Uterus (tissue), 3 donors: ENCODE measurements at regions not wholly inside any gene's neighbourhood (a gene's known extent, or its start where the extent isn't known, plus 50 kb on each side); places are given as distances from the start of the nearest gene placed in this dataset.

ENCODE experiments used
- DNase-seq, 2 donors: peaks; one replicate each; pipeline ENCODE4 v3.0.0-alpha.2; 2019 to 2020
- H3K27ac ChIP-seq, 2 donors: fragments of 200-600 bp; sonication (generic); 1 replicate in 1 of 2; 2 replicates in 1 of 2; pipeline ENCODE4 v1.5.1; 2016 to 2018
- H3K27me3 ChIP-seq, 2 donors: fragments of 200-600 bp; sonication (generic); one replicate each; pipeline ENCODE4 v1.5.1; 2018 to 2019; ENCODE audit warnings: control low read depth in 1 of 2
- H3K36me3 ChIP-seq, 2 donors: fragments of 200-600 bp; sonication (generic); one replicate each; pipeline ENCODE4 v1.5.1; 2019; ENCODE audit warnings: control low read depth in 1 of 2
- H3K4me1 ChIP-seq, 2 donors: fragments of 200-600 bp; sonication (generic); one replicate each; pipeline ENCODE4 v1.5.1; 2018 to 2019; ENCODE audit warnings: control low read depth in 1 of 2
- H3K4me3 ChIP-seq, 2 donors: fragments of 200-600 bp; sonication (generic); 1 replicate in 1 of 2; 2 replicates in 1 of 2; pipeline ENCODE4 v1.5.1; 2018 to 2019; ENCODE audit warnings: mild to moderate bottlenecking in 1 of 2
- H3K9me3 ChIP-seq, 2 donors: fragments of 200-600 bp; sonication (generic); one replicate each; pipeline ENCODE4 v1.5.1; 2019; ENCODE audit warnings: control low read depth in 1 of 2
- CTCF ChIP-seq, 4 experiments: fragments of 200-600 bp in 2 of 4; fragments of 450-650 bp in 2 of 4; sonication (generic) in 2 of 4; IDR thresholded peaks; one replicate each; pipeline ENCODE4 v1.5.1; 2016 to 2019; ENCODE audit warnings: antibody characterized with exemption in 4 of 4, mild to moderate bottlenecking in 2 of 4, moderate library complexity in 1 of 4
- POLR2A ChIP-seq, 2 donors: fragments of 450-650 bp; IDR thresholded peaks; one replicate each; pipeline ENCODE4 v1.6.1; 2016; ENCODE audit warnings: antibody characterized with exemption in 2 of 2, mild to moderate bottlenecking in 1 of 2, moderate library complexity in 1 of 2
- intact Hi-C: fragments of 100-400 bp; cut with DNase I; formaldehyde crosslinking; loops from one replicate; pipeline ENCODE4 v1.15.1; 2023; ENCODE audit warnings: low total_unique reads
- donor health status: DM: yes; HTN: yes; CAD: no.

GRCh38 chr6:141653590-141653989, 479.1 kb upstream of the GJE1 start:
- Histone ChIP-seq H3K36me3 (no peaks in the 10 kb centered on the region), H3K27me3 (no peaks in the 10 kb centered on the region), H3K4me3 (no peak overlapping the region), H3K4me1 (no peaks in the 10 kb centered on the region), H3K27ac (no peak overlapping the region), H3K9me3 (no peaks in the 10 kb centered on the region)
- no peak for DNase-seq
- TF ChIP-seq CTCF (IDR thresholded peaks at IDR 0.05) (no peak), POLR2A (IDR thresholded peaks at IDR 0.05) (no peak)
- intact Hi-C loops, result no loop called here

GRCh38 chr6:141641951-141642350, 490.8 kb upstream of the GJE1 start:
- intact Hi-C loops, result no loop called here
- no peak overlapping the region for H3K27ac ChIP-seq
- TF ChIP-seq CTCF (IDR thresholded peaks at IDR 0.05) (no peak), POLR2A (IDR thresholded peaks at IDR 0.05) (no peak)
- DNase-seq, result no peak
- H3K4me1 ChIP-seq, result no peaks in the 10 kb centered on the region
- H3K27me3 ChIP-seq, result no peaks in the 10 kb centered on the region
- no peaks in the 10 kb centered on the region for H3K9me3 ChIP-seq
- no peak overlapping the region for H3K4me3 ChIP-seq
- no peaks in the 10 kb centered on the region for H3K36me3 ChIP-seq

- intact Hi-C loops, result no loop called here
- H3K4me3 ChIP-seq, result no peak overlapping the region
- TF ChIP-seq POLR2A (IDR thresholded peaks at IDR 0.05), result no peak
- no peak for TF ChIP-seq CTCF (IDR thresholded peaks at IDR 0.05)
- H3K4me1 ChIP-seq, result no peaks in the 10 kb centered on the region
- no peaks in the 10 kb centered on the region for H3K9me3 ChIP-seq
- no peaks in the 10 kb centered on the region for H3K36me3 ChIP-seq
- H3K27me3 ChIP-seq, result no peaks in the 10 kb centered on the region
- DNase-seq, result no peak
- H3K27ac ChIP-seq, result no peak overlapping the region
Observed at GRCh38 chr6:141641406-141641805, 491.3 kb upstream of the GJE1 start.

GRCh38 chr6:141635621-141636020, 497.1 kb upstream of the GJE1 start:
- no peaks in the 10 kb centered on the region for H3K9me3 ChIP-seq
- no peak for DNase-seq
- intact Hi-C loops, result no loop called here
- no peaks in the 10 kb centered on the region for H3K27me3 ChIP-seq
- no peak for TF ChIP-seq POLR2A (IDR thresholded peaks at IDR 0.05)
- TF ChIP-seq CTCF (IDR thresholded peaks at IDR 0.05), result no peak
- no peaks in the 10 kb centered on the region for H3K4me1 ChIP-seq
- H3K4me3 ChIP-seq, result no peak overlapping the region
- H3K36me3 ChIP-seq, result no peaks in the 10 kb centered on the region
- H3K27ac ChIP-seq, result no peak overlapping the region

- Histone ChIP-seq H3K27ac (no peak overlapping the region), H3K36me3 (no peaks in the 10 kb centered on the region), H3K9me3 (no peaks in the 10 kb centered on the region), H3K4me3 (no peak overlapping the region), H3K4me1 (no peaks in the 10 kb centered on the region), H3K27me3 (no peaks in the 10 kb centered on the region)
- DNase-seq, result no peak
- TF ChIP-seq POLR2A (IDR thresholded peaks at IDR 0.05) (no peak), CTCF (IDR thresholded peaks at IDR 0.05) (no peak)
- intact Hi-C loops, result no loop called here
Observed at GRCh38 chr6:141634269-141634668, 498.5 kb upstream of the GJE1 start.
